ENCODE measurements at regions not wholly inside any gene's neighbourhood (a gene's known extent, or its start where the extent isn't known, plus 50 kb on each side); places are given as distances from the start of the nearest gene placed in this dataset.

- no peaks in the 10 kb centered on the region for H3K36me3 ChIP-seq (ENCODE audit: control insufficient read depth in 5 of 5, insufficient read depth in 5 of 5, low read length in 5 of 5)
- no peak overlapping the region for H3K9ac ChIP-seq (ENCODE audit: low read length in 5 of 5)
- no peak overlapping the region for H3K4me3 ChIP-seq (ENCODE audit: low read depth in 1 of 5, low read length in 5 of 5)
- H3K27me3 ChIP-seq (ENCODE audit: control insufficient read depth in 5 of 5, insufficient read depth in 4 of 5, low read length in 5 of 5) = no peaks in the 10 kb centered on the region
- no peak overlapping the region for H3K27ac ChIP-seq (ENCODE audit: low read depth, low read length)
- no peaks in the 10 kb centered on the region for H3K4me1 ChIP-seq (ENCODE audit: control insufficient read depth in 5 of 5, insufficient read depth in 5 of 5, low read length in 5 of 5)
- H3K9me3 ChIP-seq (ENCODE audit: control insufficient read depth in 5 of 5, low read length in 5 of 5) = no peaks in the 10 kb centered on the region
Measured at GRCh38 chr3:178440043-178440442, 96.2 kb upstream of the KCNMB2 start.

GRCh38 chr3:178443634-178444033 is 92.6 kb upstream of the KCNMB2 start:
- Histone ChIP-seq H3K4me3 (ENCODE audit: low read depth in 1 of 5, low read length in 5 of 5) (no peak overlapping the region), H3K27ac (ENCODE audit: low read depth, low read length) (no peak overlapping the region), H3K27me3 (ENCODE audit: control insufficient read depth in 5 of 5, insufficient read depth in 4 of 5, low read length in 5 of 5) (no peaks in the 10 kb centered on the region), H3K36me3 (ENCODE audit: control insufficient read depth in 5 of 5, insufficient read depth in 5 of 5, low read length in 5 of 5) (no peaks in the 10 kb centered on the region), H3K4me1 (ENCODE audit: control insufficient read depth in 5 of 5, insufficient read depth in 5 of 5, low read length in 5 of 5) (no peaks in the 10 kb centered on the region), H3K9ac (ENCODE audit: low read length in 5 of 5) (no peak overlapping the region), H3K9me3 (ENCODE audit: control insufficient read depth in 5 of 5, low read length in 5 of 5) (no peaks in the 10 kb centered on the region)

DNA sequence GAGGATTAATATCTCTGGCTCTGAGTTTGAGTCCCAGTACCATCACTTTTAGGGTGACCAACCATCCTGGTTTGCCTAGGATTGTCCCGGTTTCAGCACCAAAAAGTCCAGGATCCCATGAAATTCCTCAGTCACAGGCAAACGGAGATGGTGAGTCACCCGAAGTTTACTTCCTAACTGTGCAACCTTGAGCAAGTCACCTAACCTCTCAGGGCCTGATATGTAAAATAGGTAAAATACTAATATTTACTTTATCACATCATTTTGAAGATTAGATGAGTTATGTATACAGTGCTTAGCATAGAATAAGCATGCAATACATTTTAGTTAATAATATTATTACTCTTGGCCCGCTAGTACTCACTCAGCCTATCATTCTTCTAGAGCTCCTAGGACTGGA is 91.1 kb upstream of the KCNMB2 start:
- H3K27me3 ChIP-seq (ENCODE audit: control insufficient read depth in 5 of 5, insufficient read depth in 4 of 5, low read length in 5 of 5) = no peaks in the 10 kb centered on the region
- no peaks in the 10 kb centered on the region for H3K4me1 ChIP-seq (ENCODE audit: control insufficient read depth in 5 of 5, insufficient read depth in 5 of 5, low read length in 5 of 5)
- H3K9me3 ChIP-seq (ENCODE audit: control insufficient read depth in 5 of 5, low read length in 5 of 5) = no peaks in the 10 kb centered on the region
- no peaks in the 10 kb centered on the region for H3K36me3 ChIP-seq (ENCODE audit: control insufficient read depth in 5 of 5, insufficient read depth in 5 of 5, low read length in 5 of 5)
- no peak overlapping the region for H3K9ac ChIP-seq (ENCODE audit: low read length in 5 of 5)
- H3K4me3 ChIP-seq (ENCODE audit: low read depth in 1 of 5, low read length in 5 of 5) = no peak overlapping the region
- no peak overlapping the region for H3K27ac ChIP-seq (ENCODE audit: low read depth, low read length)

DNA sequence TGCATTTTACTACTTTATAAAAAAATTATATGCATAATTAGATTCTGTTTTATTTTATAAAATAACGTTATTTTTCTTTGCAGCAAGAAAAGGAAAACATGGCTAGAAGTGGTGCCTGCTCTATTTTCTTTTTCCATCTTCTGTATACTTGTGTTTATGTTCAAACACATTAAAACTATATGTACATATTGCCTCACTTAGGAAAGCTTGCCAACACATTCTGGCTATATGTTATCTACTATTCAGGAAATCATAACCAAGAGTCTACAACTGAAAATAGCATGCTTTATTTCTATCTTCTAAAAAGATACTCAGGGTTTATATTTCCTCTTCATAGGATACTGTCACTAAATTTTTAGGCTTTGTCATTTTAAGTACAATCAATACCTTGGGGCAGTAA is 90.2 kb upstream of the KCNMB2 start:
- H3K4me1 ChIP-seq (ENCODE audit: control insufficient read depth in 5 of 5, insufficient read depth in 5 of 5, low read length in 5 of 5) = no peaks in the 10 kb centered on the region
- no peaks in the 10 kb centered on the region for H3K36me3 ChIP-seq (ENCODE audit: control insufficient read depth in 5 of 5, insufficient read depth in 5 of 5, low read length in 5 of 5)
- H3K27ac ChIP-seq (ENCODE audit: low read depth, low read length) = no peak overlapping the region
- no peaks in the 10 kb centered on the region for H3K9me3 ChIP-seq (ENCODE audit: control insufficient read depth in 5 of 5, low read length in 5 of 5)
- no peak overlapping the region for H3K4me3 ChIP-seq (ENCODE audit: low read depth in 1 of 5, low read length in 5 of 5)
- no peak overlapping the region for H3K9ac ChIP-seq (ENCODE audit: low read length in 5 of 5)
- no peaks in the 10 kb centered on the region for H3K27me3 ChIP-seq (ENCODE audit: control insufficient read depth in 5 of 5, insufficient read depth in 4 of 5, low read length in 5 of 5)

- peaks cover 0 to 6% (median 5%) of the 10 kb centered on the region in 5 donors for H3K4me1 ChIP-seq (ENCODE audit: control insufficient read depth in 5 of 5, insufficient read depth in 5 of 5, low read length in 5 of 5)
- H3K27me3 ChIP-seq (ENCODE audit: control insufficient read depth in 5 of 5, insufficient read depth in 4 of 5, low read length in 5 of 5) = no peaks in the 10 kb centered on the region
- H3K9ac ChIP-seq (ENCODE audit: low read length in 5 of 5) = no peak overlapping the region
- H3K9me3 ChIP-seq (ENCODE audit: control insufficient read depth in 5 of 5, low read length in 5 of 5) = no peaks in the 10 kb centered on the region
- H3K27ac ChIP-seq (ENCODE audit: low read depth, low read length) = no peak overlapping the region
- no peaks in the 10 kb centered on the region for H3K36me3 ChIP-seq (ENCODE audit: control insufficient read depth in 5 of 5, insufficient read depth in 5 of 5, low read length in 5 of 5)
- no peak overlapping the region for H3K4me3 ChIP-seq (ENCODE audit: low read depth in 1 of 5, low read length in 5 of 5)
Measured at GRCh38 chr3:178450476-178450875, 85.8 kb upstream of the KCNMB2 start.

DNA sequence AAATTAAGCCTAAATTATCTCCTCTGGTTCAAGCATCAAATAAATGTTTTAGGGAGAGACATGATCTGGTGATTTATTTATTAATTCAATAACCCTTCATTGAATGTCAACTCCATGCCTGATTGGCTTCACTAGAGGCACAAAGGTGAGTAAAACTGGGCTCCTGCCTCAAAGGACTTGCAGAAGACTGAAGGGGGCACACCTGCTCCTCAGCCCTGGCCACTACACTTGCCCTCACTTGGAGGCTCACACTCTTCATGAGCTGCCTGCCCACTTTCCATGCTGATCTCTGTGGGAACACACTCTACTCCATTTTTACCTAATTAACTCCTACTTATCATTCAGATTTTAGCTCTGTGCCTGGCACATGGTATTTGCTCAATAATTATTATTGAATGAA is 84.4 kb upstream of the KCNMB2 start:
- peaks cover 0 to 6% (median 5%) of the 10 kb centered on the region in 5 donors for H3K4me1 ChIP-seq (ENCODE audit: control insufficient read depth in 5 of 5, insufficient read depth in 5 of 5, low read length in 5 of 5)
- H3K9ac ChIP-seq (ENCODE audit: low read length in 5 of 5) = no peak overlapping the region
- no peaks in the 10 kb centered on the region for H3K9me3 ChIP-seq (ENCODE audit: control insufficient read depth in 5 of 5, low read length in 5 of 5)
- H3K36me3 ChIP-seq (ENCODE audit: control insufficient read depth in 5 of 5, insufficient read depth in 5 of 5, low read length in 5 of 5) = no peaks in the 10 kb centered on the region
- no peak overlapping the region for H3K4me3 ChIP-seq (ENCODE audit: low read depth in 1 of 5, low read length in 5 of 5)
- no peaks in the 10 kb centered on the region for H3K27me3 ChIP-seq (ENCODE audit: control insufficient read depth in 5 of 5, insufficient read depth in 4 of 5, low read length in 5 of 5)
- no peak overlapping the region for H3K27ac ChIP-seq (ENCODE audit: low read depth, low read length)

GRCh38 chr3:178454726-178455125 is 81.5 kb upstream of the KCNMB2 start:
- Histone ChIP-seq H3K27ac (ENCODE audit: low read depth, low read length) (no peak overlapping the region), H3K4me3 (ENCODE audit: low read depth in 1 of 5, low read length in 5 of 5) (no peak overlapping the region)

DNA sequence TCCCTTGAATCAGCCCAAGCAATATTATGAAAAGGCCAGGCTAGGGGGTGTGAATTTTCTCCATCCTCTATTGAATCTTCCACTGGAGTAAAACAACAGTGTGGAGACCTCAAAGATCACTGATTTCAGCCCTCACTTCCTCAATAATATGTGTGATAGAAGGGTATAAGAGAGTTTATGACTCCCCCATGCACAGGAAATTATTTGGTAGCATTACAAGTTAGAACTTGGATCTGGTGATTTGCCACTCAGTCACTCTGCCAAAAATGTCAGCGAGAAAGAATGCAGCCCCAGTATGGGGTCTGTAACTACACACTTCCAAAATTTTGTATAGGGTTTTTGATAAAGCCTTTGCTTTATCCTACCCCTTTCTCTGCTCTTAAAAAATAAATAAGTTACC is 81.0 kb upstream of the KCNMB2 start:
- H3K27me3 ChIP-seq (ENCODE audit: control insufficient read depth in 5 of 5, insufficient read depth in 4 of 5, low read length in 5 of 5) = peaks cover 0 to 3% (median 0%) of the 10 kb centered on the region in 5 donors
- no peaks in the 10 kb centered on the region for H3K9me3 ChIP-seq (ENCODE audit: control insufficient read depth in 5 of 5, low read length in 5 of 5)
- peaks cover 0 to 6% (median 5%) of the 10 kb centered on the region in 5 donors for H3K4me1 ChIP-seq (ENCODE audit: control insufficient read depth in 5 of 5, insufficient read depth in 5 of 5, low read length in 5 of 5)
- H3K9ac ChIP-seq (ENCODE audit: low read length in 5 of 5) = no peak overlapping the region
- no peak overlapping the region for H3K27ac ChIP-seq (ENCODE audit: low read depth, low read length)
- H3K36me3 ChIP-seq (ENCODE audit: control insufficient read depth in 5 of 5, insufficient read depth in 5 of 5, low read length in 5 of 5) = no peaks in the 10 kb centered on the region
- H3K4me3 ChIP-seq (ENCODE audit: low read depth in 1 of 5, low read length in 5 of 5) = no peak overlapping the region

More at GRCh38 chr3:178454726-178455125, 81.5 kb upstream of the KCNMB2 start:
- Histone ChIP-seq H3K4me1 (ENCODE audit: control insufficient read depth in 5 of 5, insufficient read depth in 5 of 5, low read length in 5 of 5) (peaks cover 0 to 6% (median 5%) of the 10 kb centered on the region in 5 donors), H3K9me3 (ENCODE audit: control insufficient read depth in 5 of 5, low read length in 5 of 5) (no peaks in the 10 kb centered on the region), H3K9ac (ENCODE audit: low read length in 5 of 5) (no peak overlapping the region), H3K36me3 (ENCODE audit: control insufficient read depth in 5 of 5, insufficient read depth in 5 of 5, low read length in 5 of 5) (no peaks in the 10 kb centered on the region), H3K27me3 (ENCODE audit: control insufficient read depth in 5 of 5, insufficient read depth in 4 of 5, low read length in 5 of 5) (peaks cover 0 to 3% (median 0%) of the 10 kb centered on the region in 5 donors)

- no peaks in the 10 kb centered on the region for H3K36me3 ChIP-seq (ENCODE audit: control insufficient read depth in 5 of 5, insufficient read depth in 5 of 5, low read length in 5 of 5)
- no peak overlapping the region for H3K9ac ChIP-seq (ENCODE audit: low read length in 5 of 5)
- H3K4me1 ChIP-seq (ENCODE audit: control insufficient read depth in 5 of 5, insufficient read depth in 5 of 5, low read length in 5 of 5) = peaks cover 0 to 6% (median 5%) of the 10 kb centered on the region in 5 donors
- no peak overlapping the region for H3K27ac ChIP-seq (ENCODE audit: low read depth, low read length)
- H3K9me3 ChIP-seq (ENCODE audit: control insufficient read depth in 5 of 5, low read length in 5 of 5) = no peaks in the 10 kb centered on the region
- H3K27me3 ChIP-seq (ENCODE audit: control insufficient read depth in 5 of 5, insufficient read depth in 4 of 5, low read length in 5 of 5) = peaks cover 0 to 3% (median 0%) of the 10 kb centered on the region in 5 donors
- no peak overlapping the region for H3K4me3 ChIP-seq (ENCODE audit: low read depth in 1 of 5, low read length in 5 of 5)
Measured at GRCh38 chr3:178455946-178456345, 80.3 kb upstream of the KCNMB2 start.

GRCh38 chr3:178456621-178457285 is 79.5 kb upstream of the KCNMB2 start:
- H3K4me3 ChIP-seq (ENCODE audit: low read depth in 1 of 5, low read length in 5 of 5) = no peak overlapping the region
- H3K36me3 ChIP-seq (ENCODE audit: control insufficient read depth in 5 of 5, insufficient read depth in 5 of 5, low read length in 5 of 5) = no peaks in the 10 kb centered on the region
- no peak overlapping the region for H3K9ac ChIP-seq (ENCODE audit: low read length in 5 of 5)
- no peak overlapping the region for H3K27ac ChIP-seq (ENCODE audit: low read depth, low read length)
- H3K27me3 ChIP-seq (ENCODE audit: control insufficient read depth in 5 of 5, insufficient read depth in 4 of 5, low read length in 5 of 5) = peaks cover 0 to 3% (median 0%) of the 10 kb centered on the region in 5 donors
- H3K9me3 ChIP-seq (ENCODE audit: control insufficient read depth in 5 of 5, low read length in 5 of 5) = no peaks in the 10 kb centered on the region
- H3K4me1 ChIP-seq (ENCODE audit: control insufficient read depth in 5 of 5, insufficient read depth in 5 of 5, low read length in 5 of 5) = peaks cover 0 to 6% (median 5%) of the 10 kb centered on the region in 5 donors
